ENCODE measurements at regions not wholly inside any gene's neighbourhood (a gene's known extent, or its start where the extent isn't known, plus 50 kb on each side); places are given as distances from the start of the nearest gene placed in this dataset.

DNA sequence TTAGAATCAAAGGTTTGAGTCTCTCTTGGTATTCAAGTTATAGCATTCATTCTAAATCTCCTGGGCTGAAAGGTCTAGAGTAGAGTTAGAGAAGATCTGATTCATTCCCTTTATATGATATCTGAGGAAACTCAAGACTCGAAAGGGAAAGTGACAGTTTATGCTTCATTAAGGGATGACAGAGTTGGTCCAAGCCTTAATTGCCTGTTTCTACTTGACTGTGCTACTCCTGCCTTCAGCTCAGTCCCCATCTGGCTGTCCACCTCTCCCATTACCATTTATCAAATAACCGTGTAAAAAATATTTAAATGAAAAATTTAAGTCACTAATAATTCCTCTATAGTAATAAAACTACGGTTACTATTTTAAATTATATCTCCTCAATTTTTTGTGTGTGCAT is 537.1 kb upstream of the MEX3C start:
- no peak for TF ChIP-seq EP300 (IDR thresholded peaks at IDR 0.05)
- TF ChIP-seq, protein P1, sequence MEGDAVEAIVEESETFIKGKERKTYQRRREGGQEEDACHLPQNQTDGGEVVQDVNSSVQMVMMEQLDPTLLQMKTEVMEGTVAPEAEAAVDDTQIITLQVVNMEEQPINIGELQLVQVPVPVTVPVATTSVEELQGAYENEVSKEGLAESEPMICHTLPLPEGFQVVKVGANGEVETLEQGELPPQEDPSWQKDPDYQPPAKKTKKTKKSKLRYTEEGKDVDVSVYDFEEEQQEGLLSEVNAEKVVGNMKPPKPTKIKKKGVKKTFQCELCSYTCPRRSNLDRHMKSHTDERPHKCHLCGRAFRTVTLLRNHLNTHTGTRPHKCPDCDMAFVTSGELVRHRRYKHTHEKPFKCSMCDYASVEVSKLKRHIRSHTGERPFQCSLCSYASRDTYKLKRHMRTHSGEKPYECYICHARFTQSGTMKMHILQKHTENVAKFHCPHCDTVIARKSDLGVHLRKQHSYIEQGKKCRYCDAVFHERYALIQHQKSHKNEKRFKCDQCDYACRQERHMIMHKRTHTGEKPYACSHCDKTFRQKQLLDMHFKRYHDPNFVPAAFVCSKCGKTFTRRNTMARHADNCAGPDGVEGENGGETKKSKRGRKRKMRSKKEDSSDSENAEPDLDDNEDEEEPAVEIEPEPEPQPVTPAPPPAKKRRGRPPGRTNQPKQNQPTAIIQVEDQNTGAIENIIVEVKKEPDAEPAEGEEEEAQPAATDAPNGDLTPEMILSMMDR (IDR thresholded peaks at IDR 0.05) = no peak
- no peak for TF ChIP-seq POLR2AphosphoS5 (IDR thresholded peaks at IDR 0.05)
- TF ChIP-seq POLR2A (IDR thresholded peaks at IDR 0.05; ENCODE audit: low read depth) = no peak

Measured in esophagus muscularis mucosa (tissue), 4 donors.